ENCODE measurements at regions not wholly inside any gene's neighbourhood (a gene's known extent, or its start where the extent isn't known, plus 50 kb on each side); places are given as distances from the start of the nearest gene placed in this dataset.

GRCh38 chr7:24406789-24407299 lies 122.9 kb downstream of the NPY start:
- POLR2A ChIA-PET = no interaction called here

GRCh38 chr7:24407965-24408364 lies 124.0 kb downstream of the NPY start:
- no peak for TF ChIP-seq CTCF (IDR thresholded peaks at IDR 0.05)
- TF ChIP-seq EZH2 (IDR thresholded peaks at IDR 0.05; ENCODE audit: borderline replicate concordance, insufficient read depth, low read depth, low read length, poor library complexity, severe bottlenecking) = no peak
- WGBS (ENCODE audit: insufficient coverage) = no CpG with 5 or more reads among the region's 1 CpG

More at GRCh38 chr7:24406789-24407299, 122.9 kb downstream of the NPY start:
- H2AFZ ChIP-seq (ENCODE audit: insufficient read depth, low read depth, low read length, poor library complexity, severe bottlenecking) = no peak overlapping the region
- intact Hi-C loops (cut with micrococcal nuclease) = no loop called here
- no peaks in the 10 kb centered on the region for H4K20me1 ChIP-seq (ENCODE audit: control insufficient read depth, insufficient read depth, low read length, poor library complexity, severe bottlenecking)
- no peak overlapping the region for H3K27ac ChIP-seq (ENCODE audit: low read length in 2 of 2)
- no peak overlapping the region for H3K4me2 ChIP-seq (replicated peaks; ENCODE audit: low read depth, low read length, poor library complexity, severe bottlenecking)
- Mint-ChIP-seq H3K27me3 (peaks cover 7% of the 10 kb centered on the region), H3K4me3 (no peak overlapping the region), H3K27ac (no peak overlapping the region), H3K4me1 (peaks cover 10% of the 10 kb centered on the region), H3K9me3 (ENCODE audit: insufficient read depth) (no peaks in the 10 kb centered on the region)
- DNase-seq (no peak), ATAC-seq (ENCODE audit: low read depth) (no peak)
- H3K79me2 ChIP-seq (ENCODE audit: control insufficient read depth, insufficient read depth, low read length) = no peaks in the 10 kb centered on the region
- no peak overlapping the region for H3K4me3 ChIP-seq (ENCODE audit: control extremely low read depth in 1 of 5, extremely low read depth in 1 of 5, insufficient read depth in 1 of 5, low read depth in 2 of 5, low read length in 4 of 5)
- WGBS (ENCODE audit: insufficient coverage) = 95% methylated on average over 2 of the region's 3 CpGs
- TF ChIP-seq EZH2 (IDR thresholded peaks at IDR 0.05; ENCODE audit: borderline replicate concordance, insufficient read depth, low read depth, low read length, poor library complexity, severe bottlenecking) (no peak), CTCF (IDR thresholded peaks at IDR 0.05) (no peak)
- no peaks in the 10 kb centered on the region for H3K9me3 ChIP-seq (ENCODE audit: control extremely low read depth in 1 of 3, control insufficient read depth in 2 of 3, insufficient read depth in 1 of 3, low read length in 2 of 3)
- H3K27me3 ChIP-seq (replicated peaks in 1 of 4; ENCODE audit: control extremely low read depth in 1 of 4, control insufficient read depth in 3 of 4, insufficient read depth in 4 of 4, low read length in 3 of 4) = no peaks in the 10 kb centered on the region
- peaks cover 5 to 6% of the 10 kb centered on the region in 2 donors for H3K4me1 ChIP-seq (ENCODE audit: control insufficient read depth in 2 of 2, insufficient read depth in 2 of 2, low read length in 2 of 2)
- CTCF ChIA-PET = interaction anchor here (1.1 kb wide), 1 partner anchor 35 kb away, joined by 3 read pairs; no protein-coding TSS in a partner anchor
- no peak overlapping the region for H3K9ac ChIP-seq (ENCODE audit: low read length)
- H3K36me3 ChIP-seq (replicated peaks in 1 of 2; ENCODE audit: control extremely low read depth in 1 of 2, control insufficient read depth in 1 of 2, extremely low read depth in 1 of 2, insufficient read depth in 2 of 2, low read length in 1 of 2) = no peaks in the 10 kb centered on the region

More at GRCh38 chr7:24407965-24408364, 124.0 kb downstream of the NPY start:
- Histone ChIP-seq H3K4me2 (replicated peaks; ENCODE audit: low read depth, low read length, poor library complexity, severe bottlenecking) (no peak overlapping the region), H3K27ac (ENCODE audit: low read length in 2 of 2) (no peak overlapping the region), H2AFZ (ENCODE audit: insufficient read depth, low read depth, low read length, poor library complexity, severe bottlenecking) (no peak overlapping the region), H3K9me3 (ENCODE audit: control extremely low read depth in 1 of 3, control insufficient read depth in 2 of 3, insufficient read depth in 1 of 3, low read length in 2 of 3) (no peaks in the 10 kb centered on the region), H3K79me2 (ENCODE audit: control insufficient read depth, insufficient read depth, low read length) (no peaks in the 10 kb centered on the region), H3K4me1 (ENCODE audit: control insufficient read depth in 2 of 2, insufficient read depth in 2 of 2, low read length in 2 of 2) (peaks cover 5 to 6% of the 10 kb centered on the region in 2 donors), H3K27me3 (replicated peaks in 1 of 4; ENCODE audit: control extremely low read depth in 1 of 4, control insufficient read depth in 3 of 4, insufficient read depth in 4 of 4, low read length in 3 of 4) (no peaks in the 10 kb centered on the region), H3K36me3 (replicated peaks in 1 of 2; ENCODE audit: control extremely low read depth in 1 of 2, control insufficient read depth in 1 of 2, extremely low read depth in 1 of 2, insufficient read depth in 2 of 2, low read length in 1 of 2) (no peaks in the 10 kb centered on the region), H3K9ac (ENCODE audit: low read length) (no peak overlapping the region), H4K20me1 (ENCODE audit: control insufficient read depth, insufficient read depth, low read length, poor library complexity, severe bottlenecking) (no peaks in the 10 kb centered on the region), H3K4me3 (ENCODE audit: control extremely low read depth in 1 of 5, extremely low read depth in 1 of 5, insufficient read depth in 1 of 5, low read depth in 2 of 5, low read length in 4 of 5) (no peak overlapping the region)
- DNase-seq = no peak
- Mint-ChIP-seq H3K4me1 (peaks cover 7% of the 10 kb centered on the region), H3K9me3 (ENCODE audit: insufficient read depth) (no peaks in the 10 kb centered on the region), H3K4me3 (no peak overlapping the region), H3K27me3 (peaks cover 12% of the 10 kb centered on the region), H3K27ac (no peak overlapping the region)
- intact Hi-C loops (cut with micrococcal nuclease) = no loop called here
- no peak for ATAC-seq (ENCODE audit: low read depth)
- CTCF ChIA-PET = interaction anchor here (1.1 to 1.5 kb wide), 2 partner anchors 36 to 180 kb away, joined by 3 read pairs; no protein-coding TSS in a partner anchor
- POLR2A ChIA-PET = no interaction called here

Data from B cell (primary cell).